CD4-positive, alpha-beta T cell (primary cell): ENCODE measurements at regions not wholly inside any gene's neighbourhood (a gene's known extent, or its start where the extent isn't known, plus 50 kb on each side); places are given as distances from the start of the nearest gene placed in this dataset.

Source experiments
- ATAC-seq: fragments of 200-7000 bp; cut with Tn5 transposase; one replicate; pipeline ENCODE4 v1.10.0; 2022; ENCODE audit warnings: mild to moderate bottlenecking; ENCODE audit not compliant: poor library complexity
- CTCF ChIA-PET: fragments of 350-600 bp; sonication (Branson Sonifier 250); formaldehyde crosslinking; loops from one replicate; lab custom pipeline; 2021; ENCODE audit warnings: antibody characterized with exemption, inconsistent platforms; lab: Charles Lee
- POLR2A ChIA-PET: fragments of 350-600 bp; sonication (Branson Sonifier 250); formaldehyde crosslinking; loops from one replicate; lab custom pipeline; 2021; ENCODE audit warnings: antibody characterized with exemption, inconsistent platforms; lab: Charles Lee
- DNase-seq, 14 experiments: peaks; one replicate each; pipeline ENCODE4 v3.0.0-alpha.2; 2013 to 2020; ENCODE audit warnings: mixed read lengths in 2 of 14
- H3K27ac ChIP-seq, 2 donors: one replicate each; pipeline versions ENCODE4 v1.5.1 to v1.7.0; 2013; ENCODE audit warnings: low read length in 2 of 2, low read depth in 1 of 2, mild to moderate bottlenecking in 1 of 2
- H3K27me3 ChIP-seq, 2 experiments: 1 replicate in 1 of 2; 2 replicates in 1 of 2; pipeline versions ENCODE4 v1.6.1 to v1.7.0; 2013; ENCODE audit warnings: low read length in 2 of 2, control low read depth in 1 of 2, mild to moderate bottlenecking in 1 of 2, moderate library complexity in 1 of 2; ENCODE audit not compliant: insufficient read depth in 2 of 2, control insufficient read depth in 1 of 2
- H3K36me3 ChIP-seq: one replicate; pipeline ENCODE4 v1.6.1; 2013; ENCODE audit warnings: low read length, control low read depth; ENCODE audit not compliant: insufficient read depth
- H3K4me1 ChIP-seq: one replicate; pipeline ENCODE4 v1.6.1; 2013; ENCODE audit warnings: low read length, control low read depth; ENCODE audit not compliant: insufficient read depth
- H3K4me3 ChIP-seq: one replicate; pipeline ENCODE4 v1.5.1; 2013; ENCODE audit warnings: mild to moderate bottlenecking, low read length, moderate library complexity
- H3K9me3 ChIP-seq, 2 experiments: 1 replicate in 1 of 2; 2 replicates in 1 of 2; pipeline versions ENCODE4 v1.6.1 to v1.7.0; 2013; ENCODE audit warnings: low read length in 2 of 2, mild to moderate bottlenecking in 2 of 2, control low read depth in 1 of 2, moderate library complexity in 1 of 2; ENCODE audit not compliant: control insufficient read depth in 1 of 2, insufficient read depth in 1 of 2
- H3K27ac Mint-ChIP-seq: one replicate; pipeline ENCODE4 v1.8.0; 2020; ENCODE audit warnings: mixed read lengths
- H3K27me3 Mint-ChIP-seq: one replicate; pipeline ENCODE4 v1.8.0; 2021; ENCODE audit warnings: mixed read lengths
- H3K36me3 Mint-ChIP-seq: one replicate; pipeline ENCODE4 v1.8.0; 2021; ENCODE audit warnings: low read depth, mixed read lengths
- H3K4me1 Mint-ChIP-seq: one replicate; pipeline ENCODE4 v1.8.0; 2021; ENCODE audit warnings: low read depth, mixed read lengths
- H3K4me3 Mint-ChIP-seq: one replicate; pipeline ENCODE4 v1.8.0; 2020; ENCODE audit warnings: mild to moderate bottlenecking, mixed read lengths
- H3K9me3 Mint-ChIP-seq: one replicate; pipeline ENCODE4 v1.8.0; 2020; ENCODE audit warnings: mixed read lengths
- intact Hi-C, 2 experiments: fragments of 100-400 bp; cut with DNase I in 1 of 2; cut with micrococcal nuclease in 1 of 2; formaldehyde crosslinking; loops; one replicate each; pipeline versions ENCODE4 v1.15.1 to v1.9.0; 2023 to 2025; cut with DNase I, micrococcal nuclease
- TF ChIP-seq, protein P1 (sequence below): fragments of 200-600 bp; IDR thresholded peaks from one replicate; pipeline ENCODE4 v1.8.0; 2022; ENCODE audit warnings: antibody characterized with exemption, mild to moderate bottlenecking

DNA sequence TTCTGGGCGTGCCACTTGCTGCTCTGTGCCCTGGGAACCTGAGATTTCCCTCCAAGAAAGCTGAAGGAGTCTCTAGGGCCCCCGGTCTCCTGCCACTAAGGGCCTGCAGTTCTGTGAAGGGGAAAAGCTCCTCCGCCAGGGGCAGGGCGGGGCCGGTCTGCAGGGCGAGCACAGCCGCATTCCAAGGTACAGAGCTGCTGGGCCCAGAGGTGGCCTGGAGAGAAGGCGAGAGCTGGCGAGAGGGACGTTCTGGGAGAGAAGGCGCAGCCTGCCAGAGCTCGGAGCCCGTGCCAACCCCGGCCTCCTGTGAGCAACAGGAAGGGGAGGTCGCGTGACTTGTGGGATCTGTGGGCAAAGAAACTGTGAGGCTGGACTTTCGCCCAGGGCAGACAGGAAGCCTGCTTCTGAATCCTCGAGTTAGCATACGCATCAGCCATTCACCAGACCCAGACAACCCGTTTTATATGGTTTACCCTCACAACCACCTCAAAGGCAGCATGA, 500.4 kb downstream of the SHQ1 start:
- no peaks in the 10 kb centered on the region for H3K9me3 ChIP-seq
- no peak overlapping the region for H3K4me3 ChIP-seq
- Mint-ChIP-seq H3K9me3 (no peaks in the 10 kb centered on the region), H3K4me1 (peaks cover 68% of the 10 kb centered on the region), H3K36me3 (no peaks in the 10 kb centered on the region), H3K27me3 (no peaks in the 10 kb centered on the region), H3K27ac (peak overlapping the region; percentile 45), H3K4me3 (no peak overlapping the region)
- ChIA-PET CTCF (no interaction called here), POLR2A (interaction anchor here (0.6 to 1.0 kb wide), 3 partner anchors 27 to 90 kb away, joined by 3 to 5 read pairs (median 3); no protein-coding TSS in a partner anchor)
- DNase-seq (peak in 9 of 14 experiments; percentile 12 to 71 (median 42)), ATAC-seq (peak; percentile 32)
- H3K4me1 ChIP-seq: peaks cover 44% of the 10 kb centered on the region
- H3K27ac ChIP-seq: no peak overlapping the region
- TF ChIP-seq, protein P1, sequence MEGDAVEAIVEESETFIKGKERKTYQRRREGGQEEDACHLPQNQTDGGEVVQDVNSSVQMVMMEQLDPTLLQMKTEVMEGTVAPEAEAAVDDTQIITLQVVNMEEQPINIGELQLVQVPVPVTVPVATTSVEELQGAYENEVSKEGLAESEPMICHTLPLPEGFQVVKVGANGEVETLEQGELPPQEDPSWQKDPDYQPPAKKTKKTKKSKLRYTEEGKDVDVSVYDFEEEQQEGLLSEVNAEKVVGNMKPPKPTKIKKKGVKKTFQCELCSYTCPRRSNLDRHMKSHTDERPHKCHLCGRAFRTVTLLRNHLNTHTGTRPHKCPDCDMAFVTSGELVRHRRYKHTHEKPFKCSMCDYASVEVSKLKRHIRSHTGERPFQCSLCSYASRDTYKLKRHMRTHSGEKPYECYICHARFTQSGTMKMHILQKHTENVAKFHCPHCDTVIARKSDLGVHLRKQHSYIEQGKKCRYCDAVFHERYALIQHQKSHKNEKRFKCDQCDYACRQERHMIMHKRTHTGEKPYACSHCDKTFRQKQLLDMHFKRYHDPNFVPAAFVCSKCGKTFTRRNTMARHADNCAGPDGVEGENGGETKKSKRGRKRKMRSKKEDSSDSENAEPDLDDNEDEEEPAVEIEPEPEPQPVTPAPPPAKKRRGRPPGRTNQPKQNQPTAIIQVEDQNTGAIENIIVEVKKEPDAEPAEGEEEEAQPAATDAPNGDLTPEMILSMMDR: no peak
- H3K27me3 ChIP-seq: no peaks in the 10 kb centered on the region
- no peaks in the 10 kb centered on the region for H3K36me3 ChIP-seq
- intact Hi-C loops: loop anchor here in 1 of 2 experiments (5.0 kb wide), 1 partner anchor 96 kb away; no protein-coding TSS in a partner anchor

DNA sequence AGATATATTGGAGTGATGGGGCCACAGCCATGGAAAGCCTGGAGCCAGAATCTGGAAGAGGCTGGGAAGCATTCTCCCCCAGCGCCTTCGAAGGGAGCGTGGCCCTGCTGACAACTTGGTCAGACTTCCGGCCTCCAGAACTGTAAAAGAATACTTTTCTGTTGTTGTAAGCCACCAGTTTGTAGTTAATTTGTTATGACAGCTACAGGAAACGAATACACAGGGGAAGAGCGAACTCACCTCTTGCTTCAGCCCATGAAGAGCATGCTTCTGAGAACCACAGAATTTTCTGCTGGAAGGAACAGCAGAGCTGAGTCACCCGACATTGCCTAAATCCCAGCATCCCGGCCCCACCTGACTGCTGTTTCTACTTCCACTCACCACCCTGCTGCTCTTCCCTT, 501.7 kb downstream of the SHQ1 start:
- ATAC-seq (peak; percentile 62), DNase-seq (peak in 5 of 14 experiments; percentile 11 to 55 (median 42))
- no peaks in the 10 kb centered on the region for H3K27me3 ChIP-seq
- Mint-ChIP-seq H3K27me3 (no peaks in the 10 kb centered on the region), H3K4me3 (peak overlapping the region; percentile 47), H3K27ac (peak overlapping the region; percentile 22), H3K9me3 (no peaks in the 10 kb centered on the region), H3K36me3 (no peaks in the 10 kb centered on the region), H3K4me1 (peaks cover 73% of the 10 kb centered on the region)
- TF ChIP-seq, protein P1: no peak
- intact Hi-C loops: loop anchor here (1.0 to 5.0 kb wide), 2 partner anchors 94 to 100 kb away; partner anchors contain the start of gene RYBP (in 1 of the 2)
- H3K9me3 ChIP-seq: no peaks in the 10 kb centered on the region
- H3K4me1 ChIP-seq: peaks cover 44% of the 10 kb centered on the region
- H3K4me3 ChIP-seq: no peak overlapping the region
- peak overlapping the region; percentile 29 to 37 for H3K27ac ChIP-seq
- CTCF ChIA-PET: no interaction called here
- POLR2A ChIA-PET: interaction anchor here (1.0 to 1.3 kb wide), 3 partner anchors 89 to 623 kb away, joined by 3 to 4 read pairs (median 4); no protein-coding TSS in a partner anchor
- H3K36me3 ChIP-seq: no peaks in the 10 kb centered on the region

- Mint-ChIP-seq H3K9me3 (no peaks in the 10 kb centered on the region), H3K4me3 (peak overlapping the region; percentile 5), H3K36me3 (no peaks in the 10 kb centered on the region), H3K27ac (peak overlapping the region; percentile 22), H3K27me3 (no peaks in the 10 kb centered on the region), H3K4me1 (peaks cover 73% of the 10 kb centered on the region)
- TF ChIP-seq, protein P1: no peak
- CTCF ChIA-PET: no interaction called here
- Histone ChIP-seq H3K27me3 (no peaks in the 10 kb centered on the region), H3K4me3 (no peak overlapping the region), H3K36me3 (no peaks in the 10 kb centered on the region), H3K27ac (peak overlapping the region; percentile 29 to 37), H3K4me1 (peaks cover 44% of the 10 kb centered on the region), H3K9me3 (no peaks in the 10 kb centered on the region)
- POLR2A ChIA-PET: interaction anchor here (1.0 to 1.3 kb wide), 4 partner anchors 88 to 622 kb away, joined by 3 to 4 read pairs (median 4); no protein-coding TSS in a partner anchor
- intact Hi-C loops: loop anchor here (1.0 to 5.0 kb wide), 2 partner anchors 94 to 100 kb away; partner anchors contain the start of gene RYBP (in 1 of the 2)
- ATAC-seq (no peak), DNase-seq (no peak)
Measured at GRCh38 chr3:72345980-72346379, 502.3 kb downstream of the SHQ1 start.
